HG03139 (cell line): ENCODE measurements at regions not wholly inside any gene's neighbourhood (a gene's known extent, or its start where the extent isn't known, plus 50 kb on each side); places are given as distances from the start of the nearest gene placed in this dataset.

ENCODE experiments used
- ATAC-seq: cut with Tn5 transposase; IDR thresholded peaks from one replicate; pipeline ENCODE4 v1.9.1; 2021; ENCODE audit not compliant: unreplicated experiment

- no peak for ATAC-seq
Observed at GRCh38 chr5:167440846-167441245, 850.6 kb upstream of the WWC1 start.

- no peak for ATAC-seq
Observed at GRCh38 chr5:167442922-167443321, 848.5 kb upstream of the WWC1 start.

- no peak for ATAC-seq
Observed at GRCh38 chr5:167447466-167448375, 843.7 kb upstream of the WWC1 start.

- ATAC-seq: no peak
Observed at GRCh38 chr5:167448376-167448775, 843.1 kb upstream of the WWC1 start.

GRCh38 chr5:167451076-167451475 is 840.4 kb upstream of the WWC1 start:
- no peak for ATAC-seq

- no peak for ATAC-seq
Observed at GRCh38 chr5:167452136-167452535, 839.3 kb upstream of the WWC1 start.

- ATAC-seq: no peak
Observed at GRCh38 chr5:167453246-167454030, 838.0 kb upstream of the WWC1 start.

GRCh38 chr5:167458412-167458811 is 833.0 kb upstream of the WWC1 start:
- no peak for ATAC-seq

- ATAC-seq: no peak
Observed at GRCh38 chr5:167460449-167461020, 830.9 kb upstream of the WWC1 start.

GRCh38 chr5:167463939-167464338 is 827.5 kb upstream of the WWC1 start:
- no peak for ATAC-seq

- ATAC-seq: no peak
Observed at GRCh38 chr5:167466992-167467391, 824.5 kb upstream of the WWC1 start.

- ATAC-seq: no peak
Observed at GRCh38 chr5:167472566-167473108, 818.8 kb upstream of the WWC1 start.

GRCh38 chr5:167478188-167478587 is 813.3 kb upstream of the WWC1 start:
- ATAC-seq: no peak

GRCh38 chr5:167479779-167480178 is 811.7 kb upstream of the WWC1 start:
- no peak for ATAC-seq

GRCh38 chr5:167481345-167481744 is 810.1 kb upstream of the WWC1 start:
- ATAC-seq: no peak

- no peak for ATAC-seq
Observed at GRCh38 chr5:167482555-167482954, 808.9 kb upstream of the WWC1 start.

- no peak for ATAC-seq
Observed at GRCh38 chr5:167485061-167485774, 806.2 kb upstream of the WWC1 start.

- no peak for ATAC-seq
Observed at GRCh38 chr5:167488371-167488770, 803.1 kb upstream of the WWC1 start.

- ATAC-seq: no peak
Observed at GRCh38 chr5:167489202-167489601, 802.2 kb upstream of the WWC1 start.

GRCh38 chr5:167503926-167504720 is 787.3 kb upstream of the WWC1 start:
- ATAC-seq: no peak
